Erythroblast (primary cell): ENCODE measurements at regions not wholly inside any gene's neighbourhood (a gene's known extent, or its start where the extent isn't known, plus 50 kb on each side); places are given as distances from the start of the nearest gene placed in this dataset.

Experiments
- DNase-seq, 2 experiments: peaks; one replicate each; lab custom pipeline; 2025; lab: John Stamatoyannopoulos, UW
- GATA1 ChIP-seq: IDR thresholded peaks from 2 replicates; pipeline ENCODE4 v1.6.1; 2011; ENCODE audit warnings: low read depth, mild to moderate bottlenecking, control low read depth, low read length, moderate library complexity
- POLR2A ChIP-seq: IDR thresholded peaks from 2 replicates; pipeline ENCODE4 v1.6.1; 2011; ENCODE audit warnings: mild to moderate bottlenecking, low read length

DNA sequence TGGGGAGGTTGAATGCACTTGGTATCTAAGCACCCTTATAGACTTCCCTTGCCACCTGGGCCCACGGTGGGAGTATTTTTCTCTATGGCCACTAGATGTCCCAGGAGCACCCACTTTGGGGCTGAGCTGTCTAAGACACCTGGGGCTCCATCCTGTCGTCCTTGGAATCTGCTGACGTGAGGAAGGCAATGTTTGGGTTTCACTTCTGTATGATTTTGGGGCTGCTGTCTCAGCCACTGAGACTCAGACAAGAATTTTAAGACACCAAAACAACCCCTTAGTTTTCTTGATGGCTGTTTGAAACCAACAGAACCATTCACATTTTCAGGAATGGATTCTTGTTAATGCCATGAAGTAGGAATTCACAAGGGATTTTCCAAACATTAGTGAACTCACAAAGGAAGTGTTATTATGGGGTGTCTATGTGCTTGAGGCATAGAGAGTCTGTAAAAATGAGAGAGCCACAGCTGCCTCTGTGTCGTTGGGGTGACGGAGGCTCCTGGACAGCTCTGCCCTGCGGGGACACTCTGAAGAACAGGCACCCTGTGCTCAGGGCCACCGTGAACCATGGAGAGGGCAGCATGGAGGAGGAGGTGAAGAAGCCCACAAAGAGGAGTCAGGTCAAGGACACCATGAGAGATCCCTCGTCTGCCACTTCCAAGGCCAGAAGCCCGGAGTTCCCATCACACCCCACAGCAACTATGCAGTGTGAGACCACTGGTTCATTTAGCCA, 106.8 kb upstream of the SPATA13 start:
- peak; percentile 51 to 65 for DNase-seq
- TF ChIP-seq GATA1 (no peak), POLR2A (no peak)

DNA sequence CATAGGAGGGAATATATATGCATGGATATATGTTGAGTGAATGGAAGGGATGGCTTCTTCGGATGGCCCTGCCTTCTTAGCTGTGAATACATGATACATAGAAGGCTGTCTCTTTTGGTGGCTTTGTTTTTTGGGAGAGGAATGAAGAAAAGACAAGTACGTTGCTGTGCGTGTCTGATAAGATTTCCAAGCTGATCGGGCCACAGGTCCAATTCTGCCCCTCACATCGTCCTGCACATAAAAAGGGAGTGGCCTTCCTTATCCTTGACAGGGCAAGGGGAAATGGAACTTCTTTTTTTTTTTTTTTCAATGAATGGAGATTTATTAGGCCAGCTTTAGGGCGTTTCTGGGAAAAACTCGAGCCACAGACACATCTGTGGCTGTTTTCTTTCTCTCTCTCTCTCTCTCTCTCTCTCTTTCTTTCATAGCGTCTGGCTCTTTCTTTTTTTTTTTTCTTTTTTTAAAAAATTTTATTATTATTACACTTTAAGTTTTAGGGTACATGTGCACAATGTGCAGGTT, 103.8 kb upstream of the SPATA13 start:
- TF ChIP-seq GATA1, result no peak
- TF ChIP-seq POLR2A, result no peak
- DNase-seq, result peak; percentile 9 to 66

DNA sequence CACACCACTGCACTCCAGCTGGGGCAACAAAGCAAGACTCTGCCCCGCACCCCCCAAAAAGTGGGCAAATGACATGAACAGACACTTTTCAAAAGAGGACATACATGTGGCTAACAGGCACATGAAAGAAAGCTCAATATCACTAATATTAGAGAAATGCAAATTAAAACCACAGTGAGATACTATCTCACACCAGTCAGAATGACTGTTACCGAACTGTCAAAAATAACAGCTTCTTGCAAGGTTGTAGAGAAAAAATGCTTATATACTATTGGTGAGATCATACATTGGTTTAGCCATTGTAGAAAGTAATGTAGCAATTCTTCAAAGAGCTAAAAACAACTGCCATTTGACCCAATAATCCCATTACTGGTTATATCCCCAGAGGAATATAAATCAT, 99.5 kb upstream of the SPATA13 start:
- DNase-seq, result no peak
- TF ChIP-seq GATA1, result no peak
- no peak for TF ChIP-seq POLR2A

DNA sequence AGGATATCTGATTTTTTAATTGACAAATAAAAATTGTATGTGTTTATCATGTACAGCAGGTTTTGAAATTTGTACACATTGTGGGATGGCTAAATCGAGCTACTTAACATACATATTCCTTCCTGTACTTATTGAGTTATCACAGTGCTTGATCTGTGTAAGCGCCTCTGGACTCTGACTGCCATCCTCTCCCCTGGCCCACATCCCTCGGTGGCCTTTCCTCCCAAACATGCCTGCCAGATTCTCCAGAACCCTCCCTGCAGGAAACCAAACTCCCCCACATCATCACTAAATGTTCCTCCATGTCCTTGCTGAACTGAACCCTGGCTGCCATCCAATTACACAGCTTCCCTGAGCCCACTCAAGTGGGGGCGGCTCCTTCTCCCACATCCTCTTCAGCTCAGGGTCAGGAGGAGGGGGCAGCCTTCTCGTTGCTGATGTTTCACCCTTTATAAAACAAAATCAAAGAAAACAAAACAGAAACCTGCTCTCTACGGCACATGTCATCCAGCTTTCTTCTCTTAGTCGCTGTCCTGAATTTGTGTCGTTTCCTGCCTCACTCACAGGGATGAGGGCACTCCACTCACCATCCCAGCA, 97.1 kb upstream of the SPATA13 start:
- TF ChIP-seq GATA1 (no peak), POLR2A (no peak)
- DNase-seq, result no peak

DNA sequence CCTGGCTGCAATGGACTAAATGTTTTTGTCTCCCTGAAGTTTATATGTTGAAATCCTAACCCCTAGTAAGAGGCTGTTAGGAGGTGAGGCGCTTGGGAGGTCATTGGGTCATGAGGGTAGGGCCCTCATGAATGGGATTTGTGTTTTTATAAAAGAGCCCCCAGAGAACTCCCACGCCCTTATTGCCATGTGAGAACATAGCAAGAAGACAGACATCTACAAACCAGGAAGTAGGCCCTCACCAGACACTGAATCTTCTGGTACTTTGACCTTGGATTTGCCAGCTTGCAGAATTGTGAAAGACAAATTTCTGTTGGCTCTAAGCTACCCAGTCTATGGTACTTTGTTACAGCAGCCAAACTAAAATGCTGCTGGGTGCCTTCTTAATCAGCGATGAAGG, 96.1 kb upstream of the SPATA13 start:
- no peak for TF ChIP-seq POLR2A
- no peak for TF ChIP-seq GATA1
- DNase-seq, result no peak

DNA sequence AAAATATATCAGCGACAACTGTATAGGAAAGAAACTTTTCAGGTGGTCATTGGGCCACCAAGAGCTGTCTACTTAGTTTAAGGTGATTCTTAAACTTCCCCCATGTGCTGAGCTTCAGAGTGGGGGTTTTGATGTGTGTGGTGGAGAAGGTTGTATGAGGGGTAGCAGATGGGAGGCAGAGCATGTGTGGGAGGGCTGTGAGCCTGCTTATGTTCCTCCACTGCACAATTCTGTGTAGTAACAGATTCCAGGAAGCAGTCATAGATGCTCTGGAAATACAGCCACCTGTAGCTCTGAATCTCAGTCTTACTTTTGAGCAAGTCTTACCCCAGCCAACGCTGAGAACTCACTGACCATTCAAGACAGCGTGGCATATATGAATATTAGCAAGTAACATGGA, 95.3 kb upstream of the SPATA13 start:
- TF ChIP-seq GATA1, result no peak
- TF ChIP-seq POLR2A, result no peak
- no peak for DNase-seq

DNA sequence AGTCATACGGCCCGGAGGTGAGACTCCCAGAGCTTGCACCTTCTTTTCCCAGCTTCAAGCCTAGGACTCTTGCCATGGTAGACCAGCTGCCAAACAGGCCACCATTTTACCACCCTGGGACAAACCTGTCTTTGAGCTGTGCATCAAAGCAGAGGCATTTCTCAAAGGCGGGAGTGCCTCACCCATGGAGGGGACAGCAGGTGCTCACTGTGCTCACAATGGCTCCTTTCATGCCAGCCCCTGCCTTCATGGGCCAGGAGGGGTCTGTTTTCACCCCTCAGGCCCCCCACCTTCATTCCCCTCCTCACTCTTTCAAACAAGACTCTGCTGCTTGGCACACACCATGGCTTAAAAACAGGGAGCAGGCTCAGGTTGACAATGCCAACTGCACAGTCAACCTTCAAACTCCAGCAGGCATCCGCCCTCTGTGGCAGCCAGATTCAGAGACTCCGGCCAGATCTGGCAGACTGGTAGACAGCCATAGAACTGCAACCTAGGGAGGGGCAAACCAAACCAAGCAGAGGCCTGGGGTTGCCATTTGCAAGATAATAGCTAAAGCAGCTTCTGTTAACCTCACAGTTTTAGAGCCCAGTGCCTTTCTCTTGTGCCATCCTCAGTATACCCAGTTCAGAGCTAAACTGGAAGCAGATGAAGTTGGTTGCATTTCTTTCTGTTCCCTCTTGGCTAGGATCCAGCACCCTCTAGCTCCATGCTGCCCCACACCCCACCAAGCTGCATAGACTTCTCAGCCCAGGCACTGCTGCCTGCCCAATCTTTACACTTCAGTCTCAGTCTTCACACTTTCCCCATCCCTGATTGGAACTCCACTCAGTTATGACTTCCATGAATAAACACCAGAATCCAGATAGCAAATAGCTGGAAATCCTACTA, 93.9 kb upstream of the SPATA13 start:
- no peak for TF ChIP-seq POLR2A
- no peak for TF ChIP-seq GATA1
- no peak for DNase-seq

DNA sequence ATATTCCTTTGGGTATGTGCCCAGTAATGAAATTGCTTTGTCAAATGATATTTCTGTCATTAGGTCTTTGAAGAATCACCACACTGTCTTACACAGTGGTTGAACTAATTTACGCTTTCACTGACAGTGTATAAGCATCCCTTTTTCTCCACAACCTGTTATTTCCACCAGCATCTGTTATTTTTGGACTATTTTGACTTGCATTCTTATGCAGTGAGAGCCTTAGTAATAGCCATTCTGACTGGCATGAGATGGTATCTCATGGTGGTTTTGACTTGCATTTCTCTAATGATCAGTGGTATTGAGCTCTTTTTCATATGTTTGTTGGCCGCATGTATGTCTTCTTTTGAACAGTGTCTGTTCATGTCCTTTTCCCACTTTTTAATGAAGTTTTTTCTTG, 92.0 kb upstream of the SPATA13 start:
- no peak for DNase-seq
- TF ChIP-seq POLR2A, result no peak
- no peak for TF ChIP-seq GATA1

DNA sequence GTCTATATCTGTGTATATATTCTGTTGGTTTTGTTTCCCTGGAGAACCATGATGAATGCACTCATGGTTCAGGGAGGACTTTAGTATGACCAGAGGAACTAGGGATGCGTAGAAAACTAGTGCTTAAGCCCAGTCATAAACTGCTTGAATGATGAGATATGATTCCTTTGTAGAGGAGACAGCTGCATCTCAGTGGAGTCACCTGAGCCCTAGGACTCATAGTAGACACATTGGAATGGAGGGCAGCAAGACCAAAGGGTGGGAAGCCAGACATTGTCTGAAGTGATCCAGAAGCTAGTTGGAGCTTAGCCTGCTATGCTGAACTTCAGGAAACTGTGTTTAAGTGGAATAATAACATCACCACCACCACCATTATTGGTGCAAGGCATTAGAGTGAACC, 89.5 kb upstream of the SPATA13 start:
- DNase-seq, result no peak
- TF ChIP-seq POLR2A (no peak), GATA1 (no peak)

DNA sequence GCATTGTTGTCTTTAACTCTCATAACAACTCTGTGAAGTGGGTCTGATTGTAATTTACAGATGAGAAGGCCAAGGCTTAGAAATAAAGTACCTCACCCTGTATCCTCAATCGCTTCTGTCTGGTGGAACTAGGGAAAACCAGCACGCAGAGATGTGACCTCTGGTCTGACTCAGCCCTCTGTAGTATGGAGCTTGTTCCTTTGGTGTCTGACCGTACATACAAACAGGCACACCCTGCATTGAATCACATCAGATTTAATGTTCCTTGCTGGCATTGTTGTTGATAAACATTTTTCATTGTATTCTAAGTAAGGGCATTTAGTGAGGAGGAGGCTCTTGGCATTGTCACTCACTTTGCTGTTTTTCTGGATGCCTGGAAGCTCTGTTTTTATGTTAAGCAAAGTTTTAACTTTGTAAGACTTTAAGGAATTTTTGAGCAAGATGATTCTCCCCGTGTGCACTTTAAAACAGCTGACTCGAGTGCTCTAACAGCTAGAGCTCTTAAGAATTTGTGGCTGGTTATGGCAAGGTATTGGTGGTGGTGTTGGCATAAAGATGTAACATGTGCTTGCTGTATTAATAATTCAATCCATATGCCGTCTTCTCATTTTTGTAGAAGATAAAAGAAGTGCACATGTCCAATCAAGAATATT, 89.0 kb upstream of the SPATA13 start:
- no peak for DNase-seq

DNA sequence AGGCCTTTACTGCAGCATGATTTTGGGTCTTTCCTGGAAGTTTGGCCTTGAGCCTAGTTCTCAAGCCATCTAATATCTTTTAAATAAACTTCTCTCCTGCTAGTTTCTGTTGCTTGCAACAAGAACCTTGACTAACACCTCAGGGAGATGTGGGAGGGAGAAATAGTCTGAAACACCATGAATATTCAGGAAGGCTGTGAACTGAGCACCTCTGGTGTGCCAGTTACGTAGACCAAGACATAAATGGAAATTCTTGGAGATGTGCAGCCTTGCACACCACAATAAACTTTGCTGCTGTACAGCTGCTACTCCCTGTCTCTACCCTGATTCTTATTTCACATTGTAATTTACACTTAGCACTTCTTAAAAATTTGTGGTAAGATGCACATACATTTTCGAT, 86.9 kb upstream of the SPATA13 start:
- TF ChIP-seq POLR2A, result no peak
- no peak for TF ChIP-seq GATA1
- no peak for DNase-seq

More for the DNA sequence above, 89.0 kb upstream of the SPATA13 start:
- TF ChIP-seq GATA1 (no peak), POLR2A (no peak)

DNA sequence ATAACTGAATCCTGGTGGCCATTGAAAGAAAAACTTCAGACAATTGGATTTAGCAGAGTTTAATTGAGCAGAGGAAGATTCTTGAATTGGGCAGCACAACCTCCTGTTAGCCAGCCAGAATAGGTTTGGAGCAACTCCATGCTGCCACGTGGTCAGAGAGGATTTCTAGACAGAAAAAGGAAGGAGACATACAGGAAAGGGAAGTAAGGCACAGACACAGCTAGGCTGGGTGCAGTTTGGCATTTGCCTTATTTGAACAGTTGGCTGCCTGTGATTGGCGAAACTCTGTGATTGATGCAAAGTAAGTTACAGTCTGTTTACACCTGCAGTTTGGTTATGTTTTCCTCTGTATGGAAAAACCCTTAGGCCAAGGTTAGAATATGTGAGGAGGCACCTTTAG, 85.8 kb upstream of the SPATA13 start:
- no peak for DNase-seq
- no peak for TF ChIP-seq GATA1
- no peak for TF ChIP-seq POLR2A

DNA sequence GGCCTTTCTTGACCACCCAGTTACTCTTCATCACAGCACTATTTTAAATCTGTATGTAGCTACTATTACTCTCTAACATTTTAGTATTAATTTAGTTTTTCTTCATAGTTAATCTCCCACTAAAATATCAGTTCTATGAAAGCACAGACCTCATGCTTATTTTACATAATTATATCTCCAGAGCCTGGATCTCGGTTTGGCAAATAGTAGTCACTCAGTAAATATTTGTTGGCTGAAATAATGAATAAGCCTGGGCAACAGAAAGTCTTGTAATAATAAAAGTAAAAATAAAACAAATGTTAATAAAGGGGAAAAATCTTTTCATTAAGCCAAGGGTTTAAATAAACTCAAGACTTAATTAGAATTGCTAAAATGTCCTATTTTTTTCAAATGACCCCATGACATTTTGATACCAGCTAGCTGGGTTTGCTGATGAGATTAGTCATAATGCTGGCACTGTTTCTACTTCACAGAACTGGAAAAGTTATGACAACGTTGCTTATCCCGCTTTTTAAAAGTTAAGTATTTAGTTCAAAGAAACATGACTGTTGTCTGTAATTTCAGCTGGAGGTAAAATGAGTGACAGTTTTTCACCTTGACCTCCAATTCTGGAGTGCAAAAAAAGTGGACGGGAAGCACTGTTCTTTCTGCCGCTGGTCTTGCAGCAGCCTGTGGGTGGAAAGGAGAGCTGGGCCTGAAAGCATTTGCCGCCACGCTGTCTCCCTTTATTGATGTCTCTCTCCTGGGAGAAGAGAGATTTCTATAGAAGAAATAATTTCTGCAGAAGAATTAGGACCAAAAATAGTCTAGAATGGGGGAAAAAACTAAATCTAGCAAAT, 85.2 kb upstream of the SPATA13 start:
- no peak for DNase-seq
- TF ChIP-seq GATA1 (no peak), POLR2A (no peak)
